IMR-90 (cell line): ENCODE measurements at regions not wholly inside any gene's neighbourhood (a gene's known extent, or its start where the extent isn't known, plus 50 kb on each side); places are given as distances from the start of the nearest gene placed in this dataset.

ENCODE experiments used
- ATAC-seq: fragments of 200-7000 bp; cut with Tn5 transposase; 2 replicates; pipeline ENCODE4 v1.9.1; 2020; ENCODE audit warnings: low read depth, mild to moderate bottlenecking, moderate library complexity
- BruUV-seq: library from RNA; stranded (reverse); fragments of 400-500 nt; replicated peaks from 2 replicates; lab custom pipeline; 2021; lab: Mats Ljungman, UMichigan
- CTCF ChIA-PET: fragments of 300-600 bp; formaldehyde crosslinking; extraction: SDS; loops from one replicate; lab custom pipeline; 2021; ENCODE audit warnings: antibody characterized with exemption; lab: Yijun Ruan, JAX
- POLR2A ChIA-PET: fragments of 300-600 bp; sonication (Branson Sonifier 250); formaldehyde crosslinking; loops from one replicate; lab custom pipeline; 2022; ENCODE audit warnings: antibody characterized with exemption; ENCODE audit not compliant: unreplicated experiment; lab: Charles Lee
- DNase-seq: peaks from one replicate; pipeline ENCODE4 v3.0.0; 2013
- H2AFZ ChIP-seq: replicated peaks from 2 replicates; pipeline ENCODE3; 2013; ENCODE audit warnings: low read length, mild to moderate bottlenecking; ENCODE audit not compliant: poor library complexity
- H2AK5ac ChIP-seq: 2 replicates; pipeline ENCODE4 v1.6.1; 2013; ENCODE audit warnings: low read depth, low read length, inconsistent platforms
- H2AK9ac ChIP-seq: replicated peaks from 2 replicates; pipeline ENCODE3; 2013; ENCODE audit warnings: mild to moderate bottlenecking, low read depth, low read length, moderate library complexity; ENCODE audit not compliant: poor library complexity
- H2BK120ac ChIP-seq: 2 replicates; pipeline ENCODE4 v1.6.1; 2013; ENCODE audit warnings: low read depth, low read length, inconsistent platforms
- H2BK15ac ChIP-seq: 3 replicates; pipeline ENCODE4 v1.6.1; 2013; ENCODE audit warnings: low read depth, low read length, inconsistent platforms
- H2BK20ac ChIP-seq: 2 replicates; pipeline ENCODE4 v1.6.1; 2013; ENCODE audit warnings: low read depth, mild to moderate bottlenecking, inconsistent platforms, low read length, moderate library complexity
- H2BK5ac ChIP-seq: 2 replicates; pipeline ENCODE4 v1.6.1; 2013; ENCODE audit warnings: mild to moderate bottlenecking, low read depth, low read length, inconsistent platforms; ENCODE audit not compliant: poor library complexity, severe bottlenecking
- H3K14ac ChIP-seq: replicated peaks from 2 replicates; pipeline ENCODE4 v1.6.1; 2013; ENCODE audit warnings: low read depth, low read length, inconsistent platforms
- H3K18ac ChIP-seq: 2 replicates; pipeline ENCODE4 v1.6.1; 2013; ENCODE audit warnings: low read depth, low read length, control low read depth
- H3K23ac ChIP-seq: 2 replicates; pipeline ENCODE4 v1.6.1; 2013; ENCODE audit warnings: low read depth, low read length, inconsistent platforms
- H3K27ac ChIP-seq: 2 replicates; pipeline ENCODE4 v1.5.1; 2013; ENCODE audit warnings: mild to moderate bottlenecking, control low read depth, low read length; ENCODE audit not compliant: insufficient read depth
- H3K27me3 ChIP-seq: 2 replicates; pipeline ENCODE4 v1.6.1; 2013; ENCODE audit warnings: low read length; ENCODE audit not compliant: control insufficient read depth, insufficient read depth
- H3K36me3 ChIP-seq: 2 replicates; pipeline ENCODE4 v1.6.1; 2013; ENCODE audit warnings: low read length, mixed read lengths; ENCODE audit not compliant: control insufficient read depth, insufficient read depth
- H3K4ac ChIP-seq: 2 replicates; pipeline ENCODE4 v1.6.1; 2013; ENCODE audit warnings: low read depth, low read length, inconsistent platforms
- H3K4me1 ChIP-seq: 2 replicates; pipeline ENCODE4 v1.6.1; 2013; ENCODE audit warnings: low read length, mixed read lengths; ENCODE audit not compliant: control insufficient read depth, insufficient read depth
- H3K4me2 ChIP-seq: 2 replicates; pipeline ENCODE4 v1.6.1; 2013; ENCODE audit warnings: low read depth, mild to moderate bottlenecking, control low read depth, low read length, moderate library complexity
- H3K4me3 ChIP-seq: 2 replicates; pipeline ENCODE4 v1.5.1; 2013; ENCODE audit warnings: low read depth, mild to moderate bottlenecking, control low read depth, low read length, moderate library complexity; ENCODE audit not compliant: insufficient read depth
- H3K56ac ChIP-seq: 2 replicates; pipeline ENCODE4 v1.6.1; 2013; ENCODE audit warnings: low read length, inconsistent platforms; ENCODE audit not compliant: insufficient read depth; ENCODE audit errors: extremely low read depth
- H3K79me1 ChIP-seq, 2 experiments: 2 replicates each; pipeline ENCODE4 v1.6.1; 2013; ENCODE audit warnings: low read length in 2 of 2, inconsistent platforms in 1 of 2, low read depth in 1 of 2
- H3K9ac ChIP-seq: 2 replicates; pipeline ENCODE4 v1.6.1; 2013; ENCODE audit warnings: low read depth, low read length, control low read depth
- H3K9me1 ChIP-seq: 2 replicates; pipeline ENCODE4 v1.6.1; 2013; ENCODE audit warnings: low read length, inconsistent platforms; ENCODE audit not compliant: insufficient read depth
- H3K9me3 ChIP-seq: 2 replicates; pipeline ENCODE4 v1.6.1; 2013; ENCODE audit warnings: low read length; ENCODE audit not compliant: control insufficient read depth, insufficient read depth
- H4K20me1 ChIP-seq: 2 replicates; pipeline ENCODE4 v1.6.1; 2013; ENCODE audit warnings: low read length, inconsistent platforms; ENCODE audit not compliant: insufficient read depth
- H4K5ac ChIP-seq: 2 replicates; pipeline ENCODE4 v1.6.1; 2013; ENCODE audit warnings: mild to moderate bottlenecking, low read depth, low read length, control low read depth
- H4K8ac ChIP-seq, 2 experiments: 2 replicates each; pipeline ENCODE4 v1.6.1; 2013; ENCODE audit warnings: low read depth in 2 of 2, low read length in 2 of 2, control low read depth in 1 of 2, inconsistent platforms in 1 of 2
- H4K91ac ChIP-seq: 2 replicates; pipeline ENCODE4 v1.6.1; 2013; ENCODE audit warnings: low read depth, low read length, inconsistent platforms; ENCODE audit not compliant: insufficient read depth
- MXI1 ChIP-seq: IDR thresholded peaks from 2 replicates; pipeline ENCODE4 v1.6.1; 2012; ENCODE audit warnings: low read depth, mild to moderate bottlenecking, low read length, moderate library complexity, borderline replicate concordance
- WGBS, 2 experiments: methylation state at CpG; one replicate each; pipeline versions ENCODE4 v1.1.5 to v1.1.7; 2013; ENCODE audit warnings: missing lambda C conversion rate in 2 of 2; ENCODE audit not compliant: insufficient read length in 1 of 2; ENCODE audit errors: extremely low coverage in 2 of 2; 5-methylcytosine and 5-hydroxymethylcytosine counted together
- dilution Hi-C: fragments of 300-500 bp; cut with HindIII; formaldehyde crosslinking; loops from one replicate; pipeline ENCODE4 v1.14.3; 2018; ENCODE audit warnings: low sequenced_read_pairs; ENCODE audit not compliant: unreplicated experiment
- in situ Hi-C: fragments of 300-500 bp; cut with MboI; formaldehyde crosslinking; loops from 3 replicates; pipeline ENCODE4 v1.14.3; 2019; ENCODE audit warnings: low sequenced_read_pairs, inconsistent platforms, mixed read lengths
- intact Hi-C: fragments of 100-400 bp; cut with micrococcal nuclease; formaldehyde crosslinking; loops from 2 replicates; pipeline ENCODE4 v1.10.0; 2022

GRCh38 chr1:90534116-90534515, 183.0 kb downstream of the BARHL2 start:
- dilution Hi-C loops: no loop called here
- no CpG with 5 or more reads among the region's 6 CpGs for WGBS, 2 experiments

More at GRCh38 chr1:90534116-90534515, 183.0 kb downstream of the BARHL2 start:
- no peak overlapping the region for H3K14ac ChIP-seq
- no peak for TF ChIP-seq MXI1
- H3K79me1 ChIP-seq: no peaks in the 10 kb centered on the region
- H3K36me3 ChIP-seq: no peaks in the 10 kb centered on the region
- H4K8ac ChIP-seq: no peak overlapping the region
- H2BK20ac ChIP-seq: no peak overlapping the region
- H3K23ac ChIP-seq: no peak overlapping the region
- intact Hi-C loops: no loop called here
- no peaks in the 10 kb centered on the region for H3K27me3 ChIP-seq
- H2AK9ac ChIP-seq: no peak overlapping the region
- no peaks in the 10 kb centered on the region for H3K4me1 ChIP-seq
- no peak overlapping the region for H2AFZ ChIP-seq
- H3K9ac ChIP-seq: no peak overlapping the region
- H3K18ac ChIP-seq: no peak overlapping the region
- H3K9me1 ChIP-seq: no peaks in the 10 kb centered on the region
- H4K20me1 ChIP-seq: no peaks in the 10 kb centered on the region
- ATAC-seq (no peak), DNase-seq (no peak)
- POLR2A ChIA-PET: no interaction called here
- no peak overlapping the region for H4K5ac ChIP-seq
- H3K9me3 ChIP-seq: no peaks in the 10 kb centered on the region
- H4K91ac ChIP-seq: no peak overlapping the region
- H3K4ac ChIP-seq: no peak overlapping the region
- no peak overlapping the region for H3K4me2 ChIP-seq
- CTCF ChIA-PET: no interaction called here
- no peak overlapping the region for H2BK15ac ChIP-seq
- no peak overlapping the region for H2BK120ac ChIP-seq
- no peak overlapping the region for H3K27ac ChIP-seq
- no peak overlapping the region for H2AK5ac ChIP-seq
- H3K4me3 ChIP-seq: no peak overlapping the region
- in situ Hi-C loops: no loop called here
- no peak overlapping the region for H3K56ac ChIP-seq
- no TSS peak for BruUV-seq
- no peak overlapping the region for H2BK5ac ChIP-seq
